ENCODE measurements at regions not wholly inside any gene's neighbourhood (a gene's known extent, or its start where the extent isn't known, plus 50 kb on each side); places are given as distances from the start of the nearest gene placed in this dataset.

GRCh38 chr7:116142374-116142773 lies 68.0 kb upstream of the TES start:
- ChIA-PET POLR2A (no interaction called here), CTCF (interaction anchor here (0.7 to 3.3 kb wide), 7 partner anchors 19 to 1193 kb away, joined by 3 to 9 read pairs (median 4); no protein-coding TSS in a partner anchor)
- Mint-ChIP-seq H3K9me3 (no peaks in the 10 kb centered on the region), H3K36me3 (ENCODE audit: low read depth) (no peaks in the 10 kb centered on the region), H3K27me3 (peaks cover 1% of the 10 kb centered on the region), H3K27ac (no peak overlapping the region), H3K4me1 (ENCODE audit: low read depth) (peaks cover 30% of the 10 kb centered on the region), H3K4me3 (no peak overlapping the region)
- TF ChIP-seq CTCF (IDR thresholded peaks at IDR 0.05) = no peak
- DNase-seq = no peak
- intact Hi-C loops (cut with micrococcal nuclease) = no loop called here
- no peak for ATAC-seq

- ChIA-PET CTCF (interaction anchor here (0.7 to 3.3 kb wide), 6 partner anchors 20 to 1193 kb away, joined by 3 to 9 read pairs (median 4); no protein-coding TSS in a partner anchor), POLR2A (no interaction called here)
- Mint-ChIP-seq H3K4me1 (ENCODE audit: low read depth) (peaks cover 30% of the 10 kb centered on the region), H3K27me3 (peaks cover 3% of the 10 kb centered on the region), H3K9me3 (no peaks in the 10 kb centered on the region), H3K27ac (peak overlapping the region; percentile 75), H3K4me3 (no peak overlapping the region), H3K36me3 (ENCODE audit: low read depth) (no peaks in the 10 kb centered on the region)
- peak; percentile 59 for DNase-seq
- TF ChIP-seq CTCF (IDR thresholded peaks at IDR 0.05) = no peak
- peak; percentile 24 for ATAC-seq
- intact Hi-C loops (cut with micrococcal nuclease) = no loop called here
Observed at GRCh38 chr7:116142850-116143249, 67.5 kb upstream of the TES start.

- intact Hi-C loops (cut with micrococcal nuclease) = no loop called here
Observed at GRCh38 chr7:116145245-116145852, 65.0 kb upstream of the TES start.

GRCh38 chr7:116148108-116148507 lies 62.2 kb upstream of the TES start:
- ATAC-seq (no peak), DNase-seq (no peak)
- no peaks in the 10 kb centered on the region for H3K9me3 Mint-ChIP-seq
- H3K27me3 Mint-ChIP-seq = peaks cover 5% of the 10 kb centered on the region
- CTCF ChIA-PET = interaction anchor here (1.1 kb wide), 1 partner anchor 10 kb away, joined by 4 read pairs; no protein-coding TSS in a partner anchor
- no peaks in the 10 kb centered on the region for H3K36me3 Mint-ChIP-seq (ENCODE audit: low read depth)
- TF ChIP-seq CTCF (IDR thresholded peaks at IDR 0.05) = no peak
- no peak overlapping the region for H3K4me3 Mint-ChIP-seq
- H3K27ac Mint-ChIP-seq = no peak overlapping the region
- POLR2A ChIA-PET = no interaction called here
- intact Hi-C loops (cut with micrococcal nuclease) = no loop called here
- H3K4me1 Mint-ChIP-seq (ENCODE audit: low read depth) = peaks cover 23% of the 10 kb centered on the region

More at GRCh38 chr7:116145245-116145852, 65.0 kb upstream of the TES start:
- peak; percentile 97 for ATAC-seq
- POLR2A ChIA-PET = no interaction called here
- Mint-ChIP-seq H3K9me3 (no peaks in the 10 kb centered on the region), H3K36me3 (ENCODE audit: low read depth) (no peaks in the 10 kb centered on the region), H3K27me3 (peaks cover 3% of the 10 kb centered on the region), H3K4me1 (ENCODE audit: low read depth) (peaks cover 30% of the 10 kb centered on the region), H3K27ac (peak overlapping the region; percentile 30), H3K4me3 (no peak overlapping the region)
- peak; percentile 60 for DNase-seq
- CTCF ChIA-PET = interaction anchor here (0.8 to 1.2 kb wide), 3 partner anchors 18 to 35 kb away, joined by 3 to 7 read pairs (median 4); no protein-coding TSS in a partner anchor
- no peak for TF ChIP-seq CTCF (IDR thresholded peaks at IDR 0.05)

GRCh38 chr7:116148626-116149025 lies 61.7 kb upstream of the TES start:
- H3K4me1 Mint-ChIP-seq (ENCODE audit: low read depth) = peaks cover 21% of the 10 kb centered on the region
- intact Hi-C loops (cut with micrococcal nuclease) = no loop called here
- ChIA-PET CTCF (interaction anchor here (1.1 to 1.2 kb wide), 2 partner anchors 10 to 18 kb away, joined by 3 to 4 read pairs; no protein-coding TSS in a partner anchor), POLR2A (no interaction called here)
- no peak overlapping the region for H3K27ac Mint-ChIP-seq
- no peak for ATAC-seq
- H3K27me3 Mint-ChIP-seq = peaks cover 5% of the 10 kb centered on the region
- TF ChIP-seq CTCF (IDR thresholded peaks at IDR 0.05) = no peak
- no peaks in the 10 kb centered on the region for H3K36me3 Mint-ChIP-seq (ENCODE audit: low read depth)
- no peak overlapping the region for H3K4me3 Mint-ChIP-seq
- no peak for DNase-seq
- no peaks in the 10 kb centered on the region for H3K9me3 Mint-ChIP-seq
